Lung (tissue), 11 donors: ENCODE measurements at regions not wholly inside any gene's neighbourhood (a gene's known extent, or its start where the extent isn't known, plus 50 kb on each side); places are given as distances from the start of the nearest gene placed in this dataset.

Experiments
- ATAC-seq: fragments of 200-7000 bp; cut with Tn5 transposase; one replicate; pipeline ENCODE4 v1.9.1; 2020; ENCODE audit warnings: moderate number of reproducible peaks; ENCODE audit not compliant: insufficient read depth, low FRiP score
- DNase-seq, 3 donors: peaks; one replicate each; pipeline ENCODE4 v3.0.0-alpha.2; 2013 to 2017
- H3K27ac ChIP-seq, 2 donors: one replicate each; pipeline ENCODE4 v1.5.1; 2013; ENCODE audit warnings: mild to moderate bottlenecking in 2 of 2, moderate library complexity in 2 of 2, control low read depth in 1 of 2, inconsistent platforms in 1 of 2, low read depth in 1 of 2, low read length in 1 of 2
- H3K27me3 ChIP-seq, 3 donors: one replicate each; pipeline ENCODE4 v1.5.1; 2013; ENCODE audit warnings: low read length in 2 of 3; ENCODE audit not compliant: control insufficient read depth in 3 of 3, insufficient read depth in 3 of 3
- H3K36me3 ChIP-seq, 4 donors: one replicate each; pipeline ENCODE4 v1.5.1; 2013; ENCODE audit warnings: low read length in 4 of 4, mild to moderate bottlenecking in 1 of 4, moderate library complexity in 1 of 4; ENCODE audit not compliant: control insufficient read depth in 4 of 4, insufficient read depth in 4 of 4
- H3K4me1 ChIP-seq, 5 donors: one replicate each; pipeline ENCODE4 v1.5.1; 2013; ENCODE audit warnings: low read length in 5 of 5, mild to moderate bottlenecking in 2 of 5, moderate library complexity in 1 of 5; ENCODE audit not compliant: control insufficient read depth in 5 of 5, insufficient read depth in 5 of 5
- H3K4me3 ChIP-seq: one replicate; pipeline ENCODE4 v1.5.1; 2013; ENCODE audit warnings: mild to moderate bottlenecking, control low read depth, moderate library complexity
- H3K9ac ChIP-seq, 2 donors: one replicate each; pipeline ENCODE4 v1.5.1; 2013; ENCODE audit warnings: low read length in 2 of 2, control low read depth in 1 of 2; ENCODE audit not compliant: insufficient read depth in 1 of 2
- H3K9me3 ChIP-seq, 4 donors: one replicate each; pipeline ENCODE4 v1.5.1; 2013; ENCODE audit warnings: low read length in 3 of 4, mild to moderate bottlenecking in 1 of 4, moderate library complexity in 1 of 4; ENCODE audit not compliant: control insufficient read depth in 4 of 4, insufficient read depth in 3 of 4
- CTCF ChIP-seq: IDR thresholded peaks from 2 replicates; pipeline ENCODE4 v1.5.1; 2012; ENCODE audit warnings: mild to moderate bottlenecking; ENCODE audit errors: control extremely low read depth, extremely low read depth
- WGBS, 2 donors: extraction: QIAGEN DNeasy Blood & Tissue Kit; methylation state at CpG; one replicate each; pipeline ENCODE4 v1.1.7; 2013; 5-methylcytosine and 5-hydroxymethylcytosine counted together
- donor health status: control.
- donor health status: control.
- donor health status: Bipolar disorder and iron deficiency.
- donor health status: healthy.
- donor health status: DM: yes; HTN: yes; CAD: no.

GRCh38 chr1:94644352-94644751, 102.8 kb upstream of the F3 start:
- Histone ChIP-seq H3K27me3 (no peaks in the 10 kb centered on the region), H3K36me3 (no peaks in the 10 kb centered on the region), H3K4me3 (no peak overlapping the region), H3K9me3 (peaks cover 0 to 5% (median 1%) of the 10 kb centered on the region in 4 donors), H3K27ac (no peak overlapping the region), H3K9ac (no peak overlapping the region), H3K4me1 (peaks cover 0 to 10% (median 2%) of the 10 kb centered on the region in 5 donors)
- DNase-seq (no peak), ATAC-seq (no peak)
- TF ChIP-seq CTCF: no peak
- WGBS, 2 donors: 69 to 85% methylated on average over 5 of the region's 5 CpGs

- Histone ChIP-seq H3K36me3 (no peaks in the 10 kb centered on the region), H3K4me3 (no peak overlapping the region), H3K9me3 (peaks cover 0 to 5% (median 1%) of the 10 kb centered on the region in 4 donors), H3K4me1 (peaks cover 0 to 10% (median 2%) of the 10 kb centered on the region in 5 donors), H3K27me3 (no peaks in the 10 kb centered on the region), H3K27ac (no peak overlapping the region), H3K9ac (no peak overlapping the region)
- DNase-seq: peak in 1 of 3 donors; percentile 33
- no peak for ATAC-seq
- 78 to 89% methylated on average over 7 of the region's 7 CpGs for WGBS, 2 donors
- TF ChIP-seq CTCF: no peak
Observed at GRCh38 chr1:94643819-94644218, 102.3 kb upstream of the F3 start.

- no peak for TF ChIP-seq CTCF
Observed at GRCh38 chr1:94642617-94643321, 101.2 kb upstream of the F3 start.

GRCh38 chr1:94641990-94642389, 100.4 kb upstream of the F3 start:
- Histone ChIP-seq H3K4me3 (no peak overlapping the region), H3K36me3 (no peaks in the 10 kb centered on the region), H3K9me3 (peaks cover 0 to 5% (median 1%) of the 10 kb centered on the region in 4 donors), H3K9ac (no peak overlapping the region), H3K27ac (no peak overlapping the region), H3K4me1 (peaks cover 0 to 8% (median 0%) of the 10 kb centered on the region in 5 donors), H3K27me3 (no peaks in the 10 kb centered on the region)
- ATAC-seq (no peak), DNase-seq (no peak)
- TF ChIP-seq CTCF: no peak
- 90 to 96% methylated on average over 6 of the region's 6 CpGs for WGBS, 2 donors

More at GRCh38 chr1:94642617-94643321, 101.2 kb upstream of the F3 start:
- ATAC-seq: peak; percentile 49
- no peaks in the 10 kb centered on the region for H3K36me3 ChIP-seq
- H3K9me3 ChIP-seq: peaks cover 0 to 5% (median 1%) of the 10 kb centered on the region in 4 donors
- H3K27me3 ChIP-seq: no peaks in the 10 kb centered on the region
- no peak overlapping the region for H3K9ac ChIP-seq
- WGBS, 2 donors: 80 to 85% methylated on average over 6 of the region's 6 CpGs
- no peak for DNase-seq
- no peak overlapping the region for H3K4me3 ChIP-seq
- H3K4me1 ChIP-seq: peaks cover 0 to 8% (median 0%) of the 10 kb centered on the region in 5 donors
- H3K27ac ChIP-seq: no peak overlapping the region
